ENCODE measurements at regions not wholly inside any gene's neighbourhood (a gene's known extent, or its start where the extent isn't known, plus 50 kb on each side); places are given as distances from the start of the nearest gene placed in this dataset.
"Not testable (repeated sequence)": the region's sequence is repeated elsewhere in the genome, so short reads cannot be mapped to it uniquely, and the experiment has no call there.

DNA sequence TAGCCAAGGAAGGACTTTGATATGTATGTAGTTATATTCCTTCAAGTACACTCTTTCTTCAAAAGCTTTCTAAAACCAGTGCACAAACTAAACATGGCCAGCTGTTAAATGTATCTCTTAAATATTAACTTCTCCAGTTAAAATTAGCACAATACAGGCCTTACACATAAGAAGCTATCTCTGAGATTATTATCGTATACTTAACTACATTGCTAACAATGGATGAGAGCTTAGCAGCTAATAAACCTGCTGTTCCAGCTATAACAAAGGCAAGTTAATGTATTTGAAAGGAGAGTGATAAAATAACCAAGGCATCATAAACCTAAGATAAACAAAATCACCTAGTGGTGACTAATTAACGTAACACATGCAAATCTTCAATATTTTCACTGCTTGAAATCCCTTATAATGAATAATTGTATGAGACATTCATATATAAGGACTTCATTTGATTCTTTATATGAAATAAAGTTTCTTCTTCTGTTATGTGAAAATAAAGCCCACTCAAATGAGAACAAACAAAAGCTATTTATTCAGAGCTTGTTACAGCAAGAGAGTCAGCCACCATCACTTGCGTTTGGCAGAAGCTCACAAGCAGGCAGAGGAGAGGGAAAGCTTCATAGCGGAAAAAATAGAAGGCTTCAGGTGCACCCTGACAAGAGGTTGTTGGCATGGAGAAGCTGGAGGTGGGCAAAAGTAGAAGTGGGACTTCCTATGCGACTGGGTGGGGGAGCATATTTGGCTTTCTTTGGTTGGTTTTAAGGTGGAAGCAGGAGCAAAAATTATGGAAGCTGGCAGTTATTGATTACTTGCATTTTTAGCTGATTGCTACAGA is 274.1 kb upstream of the CHRM3 start:
- no peak for DNase-seq (ENCODE audit: low spot score)

DNA sequence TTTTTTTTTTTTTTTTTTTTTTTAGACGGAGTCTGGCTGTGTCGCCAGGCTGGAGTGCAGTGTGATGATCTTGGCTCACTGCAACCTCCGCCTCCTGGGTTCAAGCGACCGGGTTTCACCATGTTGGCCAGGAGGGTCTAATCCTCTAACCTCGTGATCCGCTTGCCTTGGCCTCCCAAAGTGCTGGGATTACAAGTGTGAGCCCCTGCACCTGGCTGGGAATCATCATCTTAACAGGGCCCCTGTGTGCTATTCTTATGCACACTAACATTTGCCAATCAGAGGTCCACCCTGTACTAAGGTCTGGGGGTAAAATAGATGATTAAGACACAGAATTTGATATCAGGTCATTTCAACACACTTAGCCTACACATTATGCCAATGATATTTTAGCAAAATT is 278.7 kb upstream of the CHRM3 start:
- no peak for DNase-seq (ENCODE audit: low spot score)

DNA sequence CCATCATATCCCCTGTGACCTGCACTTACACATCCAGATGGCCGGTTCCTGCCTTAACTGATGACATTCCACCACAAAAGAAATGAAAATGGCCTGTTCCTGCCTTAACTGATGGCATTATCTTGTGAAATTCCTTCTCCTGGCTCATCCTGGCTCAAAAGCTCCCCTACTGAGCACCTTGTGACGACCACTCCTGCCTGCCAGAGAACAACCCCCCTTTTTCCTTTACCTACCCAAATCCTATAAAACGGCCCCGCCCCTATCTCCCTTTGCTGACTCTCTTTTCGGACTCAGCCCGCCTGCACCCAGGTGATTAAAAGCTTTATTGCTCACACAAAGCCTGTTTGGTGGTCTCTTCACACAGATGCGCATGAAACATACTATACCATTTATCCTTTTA is 279.7 kb upstream of the CHRM3 start:
- not testable (repeated sequence) for DNase-seq (ENCODE audit: low spot score)

GRCh38 chr1:239098400-239099037 is 287.8 kb upstream of the CHRM3 start:
- DNase-seq (ENCODE audit: low spot score): no peak

DNA sequence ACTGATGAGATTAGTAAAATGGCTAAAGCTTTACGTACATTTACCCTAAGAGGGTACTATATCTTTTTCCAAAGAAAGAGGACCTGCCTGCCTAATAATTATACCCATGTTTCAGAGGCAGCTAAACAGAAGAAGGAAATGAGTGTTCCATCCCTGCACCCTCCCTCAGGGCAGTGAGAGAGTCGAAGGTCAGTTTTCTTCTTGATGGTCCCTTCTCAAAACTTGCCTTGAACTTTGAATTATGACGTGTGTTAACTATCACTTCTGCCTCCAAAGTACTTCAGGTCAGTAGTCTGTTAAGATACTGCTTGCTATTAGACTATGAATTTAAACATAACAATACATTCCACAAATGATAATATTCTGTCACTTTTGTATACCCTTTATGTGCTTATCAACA is 294.8 kb upstream of the CHRM3 start:
- no peak for DNase-seq (ENCODE audit: low spot score)

DNA sequence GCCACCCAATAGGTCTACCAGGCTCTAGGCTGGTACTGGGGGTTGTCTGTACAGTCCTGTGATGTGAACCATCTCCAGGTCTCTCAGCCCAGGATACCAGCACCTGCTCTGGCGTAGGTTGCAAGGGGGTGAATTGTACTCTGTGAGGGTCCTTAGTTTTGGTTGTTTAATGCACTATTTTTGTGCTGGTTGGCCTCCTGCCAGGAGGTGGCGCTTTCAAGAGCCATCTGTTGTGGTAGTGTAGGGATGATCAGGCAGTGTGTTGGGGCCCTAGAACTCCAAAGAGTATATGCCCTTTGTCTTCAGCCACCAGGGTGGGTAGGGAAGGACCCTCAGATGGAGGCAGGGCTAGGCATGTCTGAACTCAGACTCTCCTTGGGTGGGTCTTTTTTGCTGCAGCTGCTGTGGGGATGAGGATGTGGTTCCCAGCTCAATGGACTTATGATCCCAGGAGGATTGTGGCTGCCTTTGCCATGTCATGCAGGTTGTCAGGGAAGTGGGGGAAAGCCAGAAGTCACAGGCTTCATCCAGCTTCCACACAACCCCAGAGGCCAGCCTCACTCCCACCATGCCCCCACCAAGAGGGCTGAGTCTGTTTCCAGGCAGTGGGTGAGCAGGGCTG is 301.8 kb upstream of the CHRM3 start:
- no peak for DNase-seq (ENCODE audit: low spot score)

DNA sequence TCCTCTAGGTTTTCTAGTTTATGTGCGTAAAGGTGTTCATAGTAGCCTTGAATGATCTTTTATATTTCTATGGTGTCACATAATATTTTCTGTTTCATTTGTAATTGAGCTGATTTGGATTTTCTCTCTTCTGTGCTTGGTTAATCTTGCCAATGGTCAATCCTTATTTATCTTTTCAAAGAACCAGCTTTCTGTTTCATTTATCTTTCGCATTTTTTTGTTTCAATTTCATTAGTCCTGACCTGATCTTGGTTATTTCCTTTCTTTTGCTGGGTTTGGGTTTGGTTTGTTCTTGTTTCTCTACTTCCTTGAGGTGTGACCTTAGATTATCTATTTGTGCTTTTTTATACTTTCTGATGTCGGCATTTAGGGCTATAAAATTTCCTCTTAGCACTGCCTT is 304.4 kb upstream of the CHRM3 start:
- not testable (repeated sequence) for DNase-seq (ENCODE audit: low spot score)

DNA sequence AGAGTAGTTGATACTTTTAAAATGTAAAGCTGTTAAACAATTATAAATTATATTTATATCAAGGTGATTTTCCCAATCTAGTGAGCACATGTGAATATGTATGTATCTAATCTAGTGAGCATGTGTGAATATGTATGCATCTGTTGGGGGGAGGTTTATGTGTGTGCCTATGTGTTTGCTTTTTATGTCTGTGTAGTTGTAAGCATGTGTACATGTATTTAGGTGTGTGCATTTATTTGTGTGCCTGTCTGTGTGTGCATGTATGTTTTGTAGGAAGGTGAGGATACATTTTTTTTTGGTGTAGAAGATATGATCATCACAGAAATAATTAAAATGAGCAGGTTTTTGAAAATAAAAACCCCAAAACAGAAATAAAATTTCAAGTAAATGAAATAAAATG is 318.9 kb upstream of the CHRM3 start:
- DNase-seq (ENCODE audit: low spot score): no peak

DNA sequence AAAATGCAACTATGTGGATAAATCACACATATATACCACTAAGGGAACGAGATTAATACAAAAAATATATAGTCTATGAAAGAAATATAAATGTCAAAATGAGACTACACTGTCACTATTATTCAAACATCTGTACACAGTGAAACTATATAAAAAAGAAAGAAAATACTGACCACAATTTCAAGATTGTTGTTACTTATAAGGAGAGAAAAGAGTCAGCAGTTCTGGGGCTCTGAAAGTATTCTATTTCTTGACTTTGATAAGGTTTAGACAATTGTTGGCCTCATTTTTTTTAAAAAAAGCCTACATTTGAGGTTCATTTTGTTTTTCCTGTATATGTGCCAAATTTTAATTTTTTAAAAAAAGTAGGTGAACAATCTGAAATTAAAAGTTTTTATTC is 319.3 kb upstream of the CHRM3 start:
- DNase-seq (ENCODE audit: low spot score): no peak

DNA sequence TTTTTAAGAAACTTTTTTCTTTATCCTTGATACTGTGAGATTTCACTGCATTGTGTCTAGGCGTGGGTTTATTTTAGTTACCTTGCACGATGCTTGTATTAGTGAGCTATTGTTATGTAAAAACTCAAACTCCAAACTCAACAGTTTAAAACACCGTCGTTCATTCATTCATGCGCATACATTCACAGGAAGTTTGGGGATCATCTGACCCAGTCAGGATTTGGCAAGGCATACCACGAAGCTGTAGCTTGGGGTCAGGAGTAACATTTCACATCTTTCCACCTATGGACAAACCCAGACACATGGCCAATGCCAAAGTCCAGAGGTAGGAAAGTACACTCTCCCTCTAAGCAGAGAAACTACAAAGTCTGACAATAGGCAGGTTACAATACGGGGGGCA is 324.6 kb upstream of the CHRM3 start:
- no peak for DNase-seq (ENCODE audit: low spot score)

- no peak for DNase-seq (ENCODE audit: low spot score)
Observed at GRCh38 chr1:239058190-239058589, 328.2 kb upstream of the CHRM3 start.

DNA sequence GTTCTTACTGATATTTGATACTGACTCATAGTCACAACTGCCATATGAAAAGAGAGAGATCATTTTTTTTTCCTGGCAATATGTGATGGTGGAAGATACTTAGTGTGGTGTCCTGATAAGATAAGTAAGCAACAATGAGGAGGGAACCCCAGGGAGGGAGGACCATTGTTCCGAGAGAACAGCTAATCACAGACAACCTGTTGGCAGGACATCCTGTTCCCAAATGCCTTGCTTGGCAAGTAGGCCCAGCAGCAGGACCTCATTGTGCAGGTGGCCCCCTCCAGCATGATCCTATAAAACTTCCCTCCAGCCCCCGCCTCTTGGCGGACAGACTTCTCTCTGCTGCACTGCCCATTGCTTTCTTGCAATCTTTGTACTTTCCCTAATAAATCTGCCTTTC is 329.4 kb upstream of the CHRM3 start:
- no peak for DNase-seq (ENCODE audit: low spot score)

GRCh38 chr1:239053279-239053678 is 333.1 kb upstream of the CHRM3 start:
- DNase-seq (ENCODE audit: low spot score): no peak

DNA sequence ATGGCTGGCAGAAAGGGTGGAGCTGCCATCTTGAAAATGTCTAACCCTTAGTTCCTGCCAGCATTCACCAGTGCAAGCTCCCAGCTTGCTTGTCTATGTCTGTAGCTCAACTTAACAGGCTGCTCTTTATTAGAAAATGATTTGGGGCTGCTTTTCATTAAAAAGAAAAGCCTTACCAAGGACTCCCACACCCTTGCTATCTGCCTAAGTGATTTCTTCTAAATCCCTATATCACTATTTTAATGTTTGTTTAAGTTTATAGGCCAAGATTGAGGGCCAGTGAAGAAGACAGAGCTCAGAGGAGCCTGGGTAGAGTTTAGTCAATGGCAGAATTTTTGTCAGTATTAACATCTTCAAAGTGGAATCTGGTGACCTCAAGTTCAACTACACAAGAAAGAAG is 336.8 kb upstream of the CHRM3 start:
- no peak for DNase-seq (ENCODE audit: low spot score)

- DNase-seq (ENCODE audit: low spot score): no peak
Observed at GRCh38 chr1:239044829-239045228, 341.5 kb upstream of the CHRM3 start.

DNA sequence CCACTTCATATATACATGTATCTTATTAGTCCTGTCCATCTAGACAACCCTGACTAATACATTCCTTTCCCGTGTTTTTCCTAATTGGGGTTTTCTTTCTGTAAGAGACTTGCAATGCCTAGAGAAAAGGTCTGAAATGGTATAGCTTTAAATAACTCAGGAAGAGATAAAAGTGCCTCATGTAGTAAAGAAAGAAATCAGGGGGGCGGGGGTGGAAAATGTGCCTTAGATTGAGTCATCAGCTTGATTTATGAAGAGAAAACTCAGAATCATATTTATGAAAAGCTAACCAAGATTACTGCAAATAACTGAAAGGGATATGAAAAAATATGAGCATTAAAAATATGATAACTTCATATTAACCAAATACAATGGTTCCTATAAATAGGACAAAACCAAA is 345.8 kb upstream of the CHRM3 start:
- no peak for DNase-seq (ENCODE audit: low spot score)

- DNase-seq (ENCODE audit: low spot score): no peak
Observed at GRCh38 chr1:239031310-239031709, 355.1 kb upstream of the CHRM3 start.

GRCh38 chr1:239025997-239026694 is 360.2 kb upstream of the CHRM3 start:
- DNase-seq (ENCODE audit: low spot score): no peak

GRCh38 chr1:239025223-239025622 is 361.1 kb upstream of the CHRM3 start:
- no peak for DNase-seq (ENCODE audit: low spot score)

DNA sequence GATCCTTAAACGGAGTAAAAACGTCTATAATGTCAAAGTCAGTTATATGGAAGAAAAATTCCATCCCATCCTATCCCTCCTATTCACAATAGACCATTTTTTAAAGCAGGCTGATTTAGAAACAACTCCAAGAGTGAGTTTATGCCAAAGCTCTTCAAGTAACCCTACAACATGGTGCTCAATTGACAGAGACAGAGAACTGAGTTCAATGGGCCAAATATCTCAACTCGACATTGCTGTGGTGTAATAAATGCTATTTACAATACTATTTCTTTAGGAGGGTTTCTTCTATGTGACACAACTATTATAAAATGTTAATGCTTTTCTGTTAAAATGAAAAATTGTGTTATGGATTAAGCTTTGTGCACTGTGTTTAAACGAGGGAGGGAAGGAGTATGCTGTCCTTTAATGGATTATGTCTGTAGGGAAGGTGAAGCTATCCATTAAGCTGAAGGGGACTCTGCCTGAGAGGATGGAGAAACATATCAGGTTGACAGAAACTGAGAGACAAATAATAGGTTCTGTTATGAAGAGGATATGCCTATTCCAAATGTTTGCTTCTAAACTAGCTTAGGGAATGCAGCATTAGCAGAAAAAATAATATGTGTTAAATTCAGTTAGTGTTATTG is 362.5 kb upstream of the CHRM3 start:
- no peak for DNase-seq (ENCODE audit: low spot score)

DNA sequence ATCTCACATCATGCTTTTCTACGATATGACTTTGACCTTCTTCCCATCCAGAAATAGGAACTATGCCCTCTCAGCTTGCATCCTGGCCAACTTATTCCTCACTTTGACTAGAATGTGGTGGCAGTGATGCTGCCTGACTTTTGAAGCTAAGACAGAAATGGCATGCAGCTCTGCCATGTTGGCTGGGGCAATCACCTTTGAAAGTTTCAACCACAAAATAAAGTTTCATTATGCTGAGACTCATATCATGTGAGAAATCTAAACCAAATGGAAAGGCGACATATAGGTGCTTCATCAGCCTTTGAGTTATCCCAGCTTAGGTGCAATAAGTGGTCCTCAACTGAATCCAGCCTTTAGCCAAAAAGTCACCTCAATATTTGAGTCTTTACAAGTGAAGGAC is 370.0 kb upstream of the CHRM3 start:
- no peak for DNase-seq (ENCODE audit: low spot score)

DNA sequence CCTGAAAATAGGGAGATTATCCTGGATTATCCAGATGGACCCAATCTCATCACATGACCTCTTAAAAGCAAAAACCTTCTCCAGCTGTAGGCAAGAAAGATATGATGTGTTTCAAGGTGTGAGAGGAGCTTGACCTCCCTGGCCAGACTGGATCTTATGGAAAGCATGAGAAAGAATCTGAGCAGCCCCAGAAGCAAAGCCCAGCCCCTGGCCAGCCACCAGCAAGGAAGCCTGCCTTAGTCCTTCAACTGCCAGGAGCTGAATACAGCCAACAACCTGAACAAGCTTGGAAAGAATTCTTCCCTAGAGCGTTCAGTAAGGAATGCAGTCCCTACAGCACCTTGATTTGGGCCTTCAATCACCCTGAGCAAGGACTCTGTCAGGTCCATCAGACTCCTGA is 375.0 kb upstream of the CHRM3 start:
- DNase-seq (ENCODE audit: low spot score): no peak

All from CD4-positive, alpha-beta T cell treated with Interleukin-15 for 4 hours (primary cell).